ENCODE measurements at regions not wholly inside any gene's neighbourhood (a gene's known extent, or its start where the extent isn't known, plus 50 kb on each side); places are given as distances from the start of the nearest gene placed in this dataset.

DNA sequence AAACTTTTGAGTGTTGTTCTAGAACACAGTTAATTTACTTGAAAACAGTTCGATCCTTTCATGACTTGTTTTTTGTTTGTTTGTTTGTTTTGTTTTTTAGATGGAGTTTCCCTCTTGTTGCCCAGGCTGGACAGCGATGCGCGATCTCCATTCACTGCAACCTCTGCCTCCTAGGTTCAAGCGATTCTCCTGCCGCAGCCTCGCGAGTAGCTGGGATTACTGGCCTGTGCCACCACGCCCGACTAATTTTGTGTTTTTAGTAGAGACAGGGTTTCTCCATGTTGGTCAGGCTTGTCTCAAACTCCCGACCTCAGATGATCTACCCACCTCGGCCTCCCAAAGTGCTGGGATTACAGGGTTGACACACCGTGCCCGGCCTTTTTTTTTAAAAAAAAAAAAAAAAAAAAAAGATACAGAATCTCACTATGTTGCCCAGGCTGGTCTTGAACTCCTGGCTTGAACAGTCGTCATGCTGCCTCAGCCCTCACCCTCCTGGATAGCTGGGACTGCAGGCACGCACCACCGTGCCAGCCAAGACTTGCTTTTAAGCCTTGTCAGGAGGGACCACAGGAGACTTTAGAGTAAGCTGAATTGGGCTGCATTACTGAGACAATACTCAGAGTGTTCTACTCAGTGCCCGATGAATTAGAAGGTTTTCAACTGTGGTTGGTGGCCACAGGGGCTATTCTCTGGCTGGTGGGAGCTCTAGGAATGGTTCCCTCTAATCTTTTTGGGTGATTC lies 76.7 kb upstream of the SLC22A16 start:
- Histone ChIP-seq H3K4me3 (no peak overlapping the region), H3K9me3 (no peaks in the 10 kb centered on the region), H3K36me3 (no peaks in the 10 kb centered on the region), H3K4me1 (replicated peaks) (no peaks in the 10 kb centered on the region), H3K27me3 (replicated peaks; ENCODE audit: insufficient read depth) (no peaks in the 10 kb centered on the region), H3K27ac (peak overlapping the region; percentile 80 to 91)
- TF ChIP-seq POLR2AphosphoS5 (IDR thresholded peaks at IDR 0.05), result no peak
- no peak for TF ChIP-seq CTCF (IDR thresholded peaks at IDR 0.05)
- no peak for TF ChIP-seq POLR2A (IDR thresholded peaks at IDR 0.05)
- intact Hi-C loops (cut with DNase I), result no loop called here
- no peak for DNase-seq (ENCODE audit: low spot score)
- 98% methylated on average over 18 of the region's 18 CpGs for WGBS

GRCh38 chr6:110552076-110552475 lies 75.7 kb upstream of the SLC22A16 start:
- no peaks in the 10 kb centered on the region for H3K27me3 ChIP-seq (replicated peaks; ENCODE audit: insufficient read depth)
- no peak for DNase-seq (ENCODE audit: low spot score)
- intact Hi-C loops (cut with DNase I), result no loop called here
- H3K36me3 ChIP-seq, result no peaks in the 10 kb centered on the region
- H3K9me3 ChIP-seq, result no peaks in the 10 kb centered on the region
- H3K27ac ChIP-seq, result peak overlapping the region in 1 of 2 donors; percentile 91
- H3K4me3 ChIP-seq, result no peak overlapping the region
- TF ChIP-seq CTCF (IDR thresholded peaks at IDR 0.05) (no peak), POLR2A (IDR thresholded peaks at IDR 0.05) (no peak), POLR2AphosphoS5 (IDR thresholded peaks at IDR 0.05) (no peak)
- no peaks in the 10 kb centered on the region for H3K4me1 ChIP-seq (replicated peaks)

GRCh38 chr6:110551088-110551487 lies 74.7 kb upstream of the SLC22A16 start:
- Histone ChIP-seq H3K27ac (no peak overlapping the region), H3K4me1 (replicated peaks) (no peaks in the 10 kb centered on the region), H3K9me3 (no peaks in the 10 kb centered on the region), H3K27me3 (replicated peaks; ENCODE audit: insufficient read depth) (no peaks in the 10 kb centered on the region), H3K4me3 (no peak overlapping the region), H3K36me3 (no peaks in the 10 kb centered on the region)
- intact Hi-C loops (cut with DNase I), result no loop called here
- 97% methylated on average over 11 of the region's 11 CpGs for WGBS
- no peak for DNase-seq (ENCODE audit: low spot score)
- TF ChIP-seq POLR2A (IDR thresholded peaks at IDR 0.05) (no peak), CTCF (IDR thresholded peaks at IDR 0.05) (no peak), POLR2AphosphoS5 (IDR thresholded peaks at IDR 0.05) (no peak)

DNA sequence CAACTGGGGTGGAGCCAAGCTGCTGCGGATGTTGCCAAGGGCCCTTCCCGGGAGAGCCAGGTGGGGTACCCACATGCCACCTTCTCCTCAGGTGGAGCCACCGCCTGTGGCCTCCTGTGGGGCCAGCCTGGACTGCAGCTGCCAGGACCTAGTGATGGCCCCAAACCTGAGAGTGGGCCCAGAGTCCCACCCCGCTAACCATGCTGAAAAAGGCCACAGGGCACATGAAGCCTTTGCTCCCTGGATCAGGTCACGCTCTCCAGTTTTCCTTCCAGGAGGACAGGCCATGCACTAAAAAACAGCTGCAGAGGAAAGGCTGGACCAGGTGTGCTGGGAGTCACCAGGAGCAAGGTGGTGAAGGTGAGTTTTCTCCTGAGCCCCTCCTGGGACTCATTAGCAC lies 73.9 kb upstream of the SLC22A16 start:
- H3K27me3 ChIP-seq (replicated peaks; ENCODE audit: insufficient read depth), result no peaks in the 10 kb centered on the region
- intact Hi-C loops (cut with DNase I), result no loop called here
- no peaks in the 10 kb centered on the region for H3K9me3 ChIP-seq
- 94% methylated on average over 5 of the region's 5 CpGs for whole genome bisulfite sequencing
- H3K4me3 ChIP-seq, result no peak overlapping the region
- DNase-seq (ENCODE audit: low spot score), result no peak
- H3K27ac ChIP-seq, result no peak overlapping the region
- no peaks in the 10 kb centered on the region for H3K36me3 ChIP-seq
- TF ChIP-seq POLR2A (IDR thresholded peaks at IDR 0.05) (no peak), CTCF (IDR thresholded peaks at IDR 0.05) (no peak), POLR2AphosphoS5 (IDR thresholded peaks at IDR 0.05) (no peak)
- H3K4me1 ChIP-seq (replicated peaks), result no peaks in the 10 kb centered on the region

DNA sequence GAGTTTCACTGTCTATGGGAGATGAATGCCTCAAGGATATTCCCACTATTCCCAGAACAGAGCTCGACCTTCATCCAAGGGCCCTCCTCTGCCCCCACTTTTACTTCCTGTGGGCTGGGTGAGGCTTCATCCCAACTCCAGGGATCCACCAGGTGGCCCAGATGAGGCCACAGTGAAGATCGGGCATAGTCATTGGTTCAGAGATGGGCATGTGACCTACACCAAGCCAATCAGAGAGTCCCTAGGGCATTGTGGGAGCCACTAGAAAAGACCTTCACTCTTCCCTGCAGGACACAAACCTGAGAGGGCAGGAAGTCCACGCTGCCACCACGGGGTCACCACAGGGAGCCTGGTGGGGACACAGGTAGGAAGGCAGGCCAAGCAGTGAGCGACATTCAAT lies 72.9 kb upstream of the SLC22A16 start:
- WGBS, result 96% methylated on average over 5 of the region's 5 CpGs
- DNase-seq (ENCODE audit: low spot score), result no peak

More for the DNA sequence above, 72.9 kb upstream of the SLC22A16 start:
- no peaks in the 10 kb centered on the region for H3K36me3 ChIP-seq
- TF ChIP-seq CTCF (IDR thresholded peaks at IDR 0.05) (no peak), POLR2A (IDR thresholded peaks at IDR 0.05) (no peak), POLR2AphosphoS5 (IDR thresholded peaks at IDR 0.05) (no peak)
- no peaks in the 10 kb centered on the region for H3K9me3 ChIP-seq
- no peak overlapping the region for H3K27ac ChIP-seq
- H3K4me3 ChIP-seq, result no peak overlapping the region
- intact Hi-C loops (cut with DNase I), result no loop called here
- H3K4me1 ChIP-seq (replicated peaks), result no peaks in the 10 kb centered on the region
- no peaks in the 10 kb centered on the region for H3K27me3 ChIP-seq (replicated peaks; ENCODE audit: insufficient read depth)
